Vagina (tissue), 2 donors: ENCODE measurements at regions not wholly inside any gene's neighbourhood (a gene's known extent, or its start where the extent isn't known, plus 50 kb on each side); places are given as distances from the start of the nearest gene placed in this dataset.

ENCODE experiments used
- CTCF ChIP-seq, 3 experiments: fragments of 450-650 bp in 2 of 3; fragments of 200-600 bp in 1 of 3; sonication (generic) in 1 of 3; IDR thresholded peaks; one replicate each; pipeline ENCODE4 v1.5.1; 2017 to 2019; ENCODE audit warnings: antibody characterized with exemption in 3 of 3, mild to moderate bottlenecking in 2 of 3, moderate library complexity in 2 of 3
- POLR2A ChIP-seq, 2 donors: fragments of 450-650 bp; IDR thresholded peaks; one replicate each; pipeline ENCODE4 v1.6.1; 2017; ENCODE audit warnings: antibody characterized with exemption in 2 of 2, mild to moderate bottlenecking in 2 of 2, moderate library complexity in 2 of 2
- POLR2AphosphoS5 ChIP-seq, 2 donors: sonication (generic); formaldehyde crosslinking; IDR thresholded peaks; one replicate each; pipeline ENCODE4 v1.9.0; 2017; ENCODE audit warnings: antibody characterized with exemption in 2 of 2, mild to moderate bottlenecking in 2 of 2, low read depth in 1 of 2; ENCODE audit not compliant: insufficient read depth in 1 of 2

GRCh38 chr6:113411011-113411410 lies 446.1 kb upstream of the MARCKS start:
- TF ChIP-seq CTCF (IDR thresholded peaks at IDR 0.05) (no peak), POLR2AphosphoS5 (IDR thresholded peaks at IDR 0.05; ENCODE audit: insufficient read depth in 1 of 2, low read depth in 1 of 2) (peak in 1 of 2 donors; percentile 34), POLR2A (IDR thresholded peaks at IDR 0.05) (no peak)
